ENCODE measurements at regions not wholly inside any gene's neighbourhood (a gene's known extent, or its start where the extent isn't known, plus 50 kb on each side); places are given as distances from the start of the nearest gene placed in this dataset.

DNA sequence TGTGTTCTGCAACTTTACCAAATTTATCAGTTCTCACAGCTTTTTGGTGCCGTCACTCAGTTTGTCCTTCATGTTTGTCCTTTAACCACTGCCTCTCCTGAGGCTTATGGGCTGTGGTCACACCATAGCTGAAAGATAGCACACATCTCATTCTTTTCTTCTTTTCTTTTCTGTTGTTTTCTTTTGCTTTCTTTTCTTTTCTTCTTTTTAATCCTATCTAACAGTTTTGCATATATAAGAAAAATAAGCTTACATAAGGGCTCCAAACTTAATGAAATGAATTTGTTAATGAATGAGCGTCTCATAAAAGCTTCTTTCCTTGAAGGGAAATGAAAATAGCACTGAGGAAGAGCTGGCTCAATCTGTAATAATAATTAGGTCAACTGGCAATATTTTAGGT lies 1061.2 kb downstream of the PCDH18 start:
- TF ChIP-seq, protein P1, sequence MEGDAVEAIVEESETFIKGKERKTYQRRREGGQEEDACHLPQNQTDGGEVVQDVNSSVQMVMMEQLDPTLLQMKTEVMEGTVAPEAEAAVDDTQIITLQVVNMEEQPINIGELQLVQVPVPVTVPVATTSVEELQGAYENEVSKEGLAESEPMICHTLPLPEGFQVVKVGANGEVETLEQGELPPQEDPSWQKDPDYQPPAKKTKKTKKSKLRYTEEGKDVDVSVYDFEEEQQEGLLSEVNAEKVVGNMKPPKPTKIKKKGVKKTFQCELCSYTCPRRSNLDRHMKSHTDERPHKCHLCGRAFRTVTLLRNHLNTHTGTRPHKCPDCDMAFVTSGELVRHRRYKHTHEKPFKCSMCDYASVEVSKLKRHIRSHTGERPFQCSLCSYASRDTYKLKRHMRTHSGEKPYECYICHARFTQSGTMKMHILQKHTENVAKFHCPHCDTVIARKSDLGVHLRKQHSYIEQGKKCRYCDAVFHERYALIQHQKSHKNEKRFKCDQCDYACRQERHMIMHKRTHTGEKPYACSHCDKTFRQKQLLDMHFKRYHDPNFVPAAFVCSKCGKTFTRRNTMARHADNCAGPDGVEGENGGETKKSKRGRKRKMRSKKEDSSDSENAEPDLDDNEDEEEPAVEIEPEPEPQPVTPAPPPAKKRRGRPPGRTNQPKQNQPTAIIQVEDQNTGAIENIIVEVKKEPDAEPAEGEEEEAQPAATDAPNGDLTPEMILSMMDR (IDR thresholded peaks at IDR 0.05), result no peak
- no peak for TF ChIP-seq POLR2A (IDR thresholded peaks at IDR 0.05)
